Gastrocnemius medialis (tissue), 4 donors: ENCODE measurements at regions not wholly inside any gene's neighbourhood (a gene's known extent, or its start where the extent isn't known, plus 50 kb on each side); places are given as distances from the start of the nearest gene placed in this dataset.
A peak's percentile ranks its signal among the peaks of the same experiment; 100 is the strongest.

Experiments
- CTCF ChIP-seq, 5 experiments: fragments of 450-650 bp in 3 of 5; fragments of 200-600 bp in 2 of 5; sonication (generic) in 2 of 5; IDR thresholded peaks in 4 of 5; conservative IDR thresholded peaks in 1 of 5; 1 replicate in 4 of 5; 2 replicates in 1 of 5; pipeline ENCODE4 v1.5.1; 2016 to 2019; ENCODE audit warnings: antibody characterized with exemption in 5 of 5, mild to moderate bottlenecking in 3 of 5, moderate library complexity in 3 of 5
- POLR2A ChIP-seq, 2 donors: fragments of 450-650 bp; IDR thresholded peaks; one replicate each; pipeline ENCODE4 v1.6.1; 2017; ENCODE audit warnings: antibody characterized with exemption in 2 of 2, mild to moderate bottlenecking in 2 of 2, moderate library complexity in 2 of 2

GRCh38 chr2:64865073-64865830 is 123.9 kb upstream of the SLC1A4 start:
- peak; percentile 48 to 99 (median 98) for TF ChIP-seq CTCF (IDR thresholded peaks at IDR 0.05 in 4 of 5, conservative IDR thresholded peaks at IDR 0.05 in 1 of 5)
- TF ChIP-seq POLR2A (IDR thresholded peaks at IDR 0.05), result no peak
